HG03354 (cell line): ENCODE measurements at regions not wholly inside any gene's neighbourhood (a gene's known extent, or its start where the extent isn't known, plus 50 kb on each side); places are given as distances from the start of the nearest gene placed in this dataset.
"Not testable (repeated sequence)": the region's sequence is repeated elsewhere in the genome, so short reads cannot be mapped to it uniquely, and the experiment has no call there.

Source experiments
- ATAC-seq: cut with Tn5 transposase; IDR thresholded peaks from one replicate; pipeline ENCODE4 v1.9.1; 2021; ENCODE audit warnings: mild to moderate bottlenecking; ENCODE audit not compliant: unreplicated experiment, poor library complexity, severe bottlenecking

GRCh38 chr3:118258850-118259249, 775.8 kb downstream of the IGSF11 start:
- ATAC-seq, result not testable (repeated sequence)

- no peak for ATAC-seq
Observed at GRCh38 chr3:118262800-118263402, 771.7 kb downstream of the IGSF11 start.

GRCh38 chr3:118267588-118267987, 767.1 kb downstream of the IGSF11 start:
- ATAC-seq, result no peak

GRCh38 chr3:118269537-118270125, 765.0 kb downstream of the IGSF11 start:
- no peak for ATAC-seq

DNA sequence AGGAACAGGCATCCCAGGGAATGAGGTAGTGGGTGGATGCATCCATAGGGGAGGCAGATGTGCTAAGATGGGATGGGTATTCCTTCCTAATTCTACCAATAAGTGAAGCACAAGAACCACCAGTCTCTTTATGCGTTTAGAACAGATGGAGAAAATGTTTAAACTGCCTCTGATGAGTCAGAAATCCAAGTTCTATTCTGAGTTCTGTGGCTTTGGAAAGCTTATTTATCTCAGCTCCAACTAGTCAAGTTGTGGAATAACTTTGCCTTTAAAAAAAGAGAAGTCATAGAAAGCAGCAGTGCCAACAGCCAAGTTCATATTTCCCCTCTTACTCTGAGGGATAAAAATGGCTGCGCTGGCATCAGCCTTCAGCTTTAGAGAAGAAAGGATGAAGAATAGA, 761.7 kb downstream of the IGSF11 start:
- ATAC-seq, result no peak

DNA sequence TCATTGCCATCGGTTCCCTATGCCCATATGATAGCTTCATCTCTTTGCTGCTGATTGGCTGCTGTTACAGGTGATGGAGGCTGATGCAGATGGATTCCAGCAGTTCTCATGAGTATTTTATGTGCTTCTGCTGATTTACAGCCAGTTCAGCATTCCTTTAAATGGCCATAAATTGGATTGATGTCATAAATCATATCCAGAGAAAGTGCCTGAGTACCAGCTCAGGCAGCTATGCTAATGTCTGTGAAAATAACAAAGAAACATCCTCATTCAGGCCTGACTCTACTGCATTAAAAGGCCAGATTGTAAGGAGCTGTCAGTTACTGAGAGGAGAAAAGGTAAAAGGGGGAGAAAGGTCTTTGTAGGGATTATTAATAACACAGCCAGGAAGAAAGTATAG, 756.8 kb downstream of the IGSF11 start:
- no peak for ATAC-seq

- ATAC-seq, result no peak
Observed at GRCh38 chr3:118292841-118293240, 741.8 kb downstream of the IGSF11 start.

- no peak for ATAC-seq
Observed at GRCh38 chr3:118298133-118298532, 736.5 kb downstream of the IGSF11 start.

DNA sequence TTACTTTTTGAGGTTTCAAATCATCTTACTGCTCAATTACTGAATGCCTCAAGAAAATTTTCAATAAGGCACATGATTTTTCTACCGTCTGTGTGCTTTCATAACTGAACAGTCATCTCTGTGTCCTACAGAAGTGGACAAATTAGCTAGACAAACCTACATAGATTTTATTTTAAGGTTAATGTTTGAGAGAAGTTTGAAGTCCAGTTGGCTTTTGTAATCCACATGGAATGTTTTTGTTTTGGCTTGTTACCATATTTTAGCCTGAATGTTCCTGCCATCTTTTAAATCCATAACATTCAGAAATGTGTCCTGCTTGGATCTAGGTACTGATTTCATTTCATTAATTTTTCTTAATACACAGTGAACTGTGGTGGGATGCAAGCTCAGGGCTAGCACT, 730.1 kb downstream of the IGSF11 start:
- ATAC-seq, result no peak

DNA sequence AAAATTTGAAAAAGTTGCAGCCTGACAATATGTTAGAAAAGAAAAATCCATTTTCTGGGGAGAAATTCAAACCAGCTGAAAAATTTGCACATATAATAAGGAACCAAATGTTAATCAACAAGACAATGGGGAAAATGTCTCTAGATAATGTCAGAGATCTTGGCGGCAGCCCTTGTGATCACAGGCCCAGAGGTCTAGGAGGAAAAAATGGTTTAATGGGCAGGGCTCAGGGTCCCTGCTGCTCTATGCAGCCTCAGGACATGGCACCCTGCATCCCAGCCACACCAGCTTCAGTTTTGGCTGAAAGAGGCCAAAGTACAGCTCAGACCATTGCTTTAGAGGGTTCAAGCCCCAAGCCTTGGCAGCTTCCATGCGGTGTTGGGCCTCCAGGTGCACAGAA, 701.9 kb downstream of the IGSF11 start:
- ATAC-seq, result no peak

GRCh38 chr3:118337649-118338048, 697.0 kb downstream of the IGSF11 start:
- ATAC-seq, result no peak

DNA sequence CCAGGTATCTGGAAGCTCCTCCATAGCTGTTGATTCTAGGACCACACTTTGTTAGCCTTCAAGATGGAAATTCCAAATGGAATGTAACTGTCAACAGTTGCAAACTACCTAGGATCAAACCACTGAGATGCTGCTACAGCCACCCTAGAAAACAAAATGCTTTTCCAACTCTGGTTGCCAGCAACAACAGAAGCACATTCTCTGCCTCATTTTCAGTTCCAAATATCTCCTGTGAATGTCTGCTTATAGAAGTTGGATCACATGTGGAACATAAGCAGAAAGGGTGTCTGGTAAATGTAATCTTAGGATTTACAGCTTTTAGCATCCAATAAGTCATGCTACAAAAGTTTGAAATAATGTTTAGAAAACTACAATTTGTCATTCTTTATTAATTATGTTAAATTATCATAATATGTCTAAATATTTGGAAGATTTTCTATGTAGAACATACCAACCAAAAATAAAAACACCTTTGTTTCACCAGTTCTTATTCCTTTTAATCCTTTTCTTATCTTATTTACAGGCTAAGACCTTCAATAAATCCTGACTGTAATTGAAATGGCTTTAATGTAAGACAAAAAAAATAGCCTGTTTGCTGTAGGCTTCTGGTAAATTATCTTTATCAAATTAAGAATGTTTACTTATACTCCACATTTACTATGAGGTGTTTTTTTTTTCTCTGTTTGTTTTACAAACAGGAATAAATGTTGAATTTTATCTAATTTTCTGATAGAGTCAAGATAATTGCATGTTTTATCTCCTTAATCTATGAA, 687.1 kb downstream of the IGSF11 start:
- no peak for ATAC-seq

- ATAC-seq, result no peak
Observed at GRCh38 chr3:118348169-118348557, 686.5 kb downstream of the IGSF11 start.

DNA sequence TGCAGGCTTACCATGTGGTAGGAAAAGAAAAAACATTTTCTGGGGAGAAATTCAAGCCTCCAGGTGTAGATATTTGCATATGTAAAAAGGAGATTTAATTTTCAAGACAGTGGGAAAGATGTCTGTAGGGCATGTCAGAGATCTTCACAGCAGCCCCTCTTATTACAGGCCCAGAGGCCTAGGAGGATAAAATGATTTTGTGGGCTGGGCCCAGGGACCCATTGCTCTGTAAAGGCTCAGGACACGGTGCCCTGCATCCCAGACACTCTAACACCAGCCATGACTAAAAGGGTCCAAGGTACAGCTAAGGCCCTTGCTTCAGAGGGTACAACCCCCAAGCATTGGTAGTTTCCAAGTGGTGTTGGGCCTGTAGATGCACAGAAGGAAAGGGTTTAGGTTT, 680.1 kb downstream of the IGSF11 start:
- no peak for ATAC-seq

- ATAC-seq, result no peak
Observed at GRCh38 chr3:118369892-118370491, 664.7 kb downstream of the IGSF11 start.

GRCh38 chr3:118380576-118380975, 654.1 kb downstream of the IGSF11 start:
- no peak for ATAC-seq

DNA sequence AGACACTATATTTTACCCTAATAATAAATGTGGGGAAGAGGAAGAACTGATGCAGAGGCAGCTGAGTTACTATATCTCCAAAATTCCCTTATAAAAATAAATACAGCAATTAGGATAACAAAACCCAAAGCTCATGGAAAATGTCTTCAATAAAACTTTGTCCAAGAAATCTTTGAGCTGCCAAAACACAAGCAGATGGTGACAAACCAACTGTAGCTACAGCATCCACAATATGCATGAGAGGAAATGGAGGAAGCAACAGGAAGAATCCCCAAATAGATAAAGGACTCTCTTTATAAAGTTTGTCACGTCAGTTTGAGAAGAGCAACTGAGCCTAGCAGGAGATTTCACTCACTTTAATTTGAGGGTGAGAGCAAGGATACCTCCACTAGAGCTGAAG, 638.2 kb downstream of the IGSF11 start:
- no peak for ATAC-seq

GRCh38 chr3:118400086-118400485, 634.6 kb downstream of the IGSF11 start:
- no peak for ATAC-seq

GRCh38 chr3:118400886-118401285, 633.8 kb downstream of the IGSF11 start:
- no peak for ATAC-seq

DNA sequence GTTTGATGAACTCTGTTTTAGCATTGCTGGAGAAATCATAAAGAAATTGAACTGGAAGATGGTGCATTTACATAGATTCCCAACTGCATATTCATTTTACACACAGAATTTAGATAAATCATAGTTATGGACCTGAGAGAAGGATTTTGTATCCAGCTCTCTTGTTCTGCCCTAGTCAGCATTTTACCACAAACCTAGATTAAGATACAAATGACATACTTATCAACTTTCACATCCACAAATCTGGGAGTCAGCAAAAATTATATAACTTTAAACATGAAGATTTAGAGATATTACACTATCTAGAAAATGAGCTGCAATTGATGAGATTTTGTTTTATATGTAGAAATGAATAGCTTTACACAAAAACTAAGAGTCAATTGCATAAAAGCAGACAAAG, 632.8 kb downstream of the IGSF11 start:
- no peak for ATAC-seq

DNA sequence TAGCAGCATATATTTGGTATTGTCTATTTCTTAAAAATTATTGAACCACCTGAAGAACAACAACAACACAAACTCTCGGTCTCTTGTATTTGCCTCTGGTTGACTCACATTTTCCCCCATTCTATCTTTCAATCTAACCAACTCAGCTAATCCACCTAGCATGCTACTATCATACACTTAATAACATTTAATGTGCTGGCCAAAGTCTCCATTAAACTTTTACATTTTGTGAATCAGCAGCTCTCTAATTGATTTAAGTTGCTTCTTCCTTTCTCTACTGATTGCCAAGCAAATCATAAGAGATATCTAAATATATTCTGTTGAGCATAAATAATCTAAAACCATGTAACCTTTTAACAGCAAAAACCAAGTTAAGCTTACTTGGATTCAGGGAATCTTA, 631.7 kb downstream of the IGSF11 start:
- ATAC-seq, result no peak
